ENCODE measurements at regions not wholly inside any gene's neighbourhood (a gene's known extent, or its start where the extent isn't known, plus 50 kb on each side); places are given as distances from the start of the nearest gene placed in this dataset.

- Histone ChIP-seq H3K4me2 (no peak overlapping the region), H3K9me2 (ENCODE audit: insufficient read depth) (peaks cover 21% of the 10 kb centered on the region; the same call in 1 of the 2 replicates), H3K27me3 (ENCODE audit: insufficient read depth) (no peaks in the 10 kb centered on the region), H3K36me3 (ENCODE audit: insufficient read depth) (peaks cover 16% of the 10 kb centered on the region), H3K4me1 (ENCODE audit: insufficient read depth) (peaks cover 6% of the 10 kb centered on the region; the same call in 1 of the 2 replicates), H3K27ac (ENCODE audit: low read depth) (no peak overlapping the region), H2AFZ (no peak overlapping the region), H3K79me2 (replicated peaks; ENCODE audit: insufficient read depth) (no peaks in the 10 kb centered on the region), H4K20me1 (replicated peaks; ENCODE audit: insufficient read depth) (no peaks in the 10 kb centered on the region), H3F3A (replicated peaks; ENCODE audit: low read depth) (peaks cover 17% of the 10 kb centered on the region), H3K4me3 (no peak overlapping the region)
- no peak overlapping the region for H3K27ac Mint-ChIP-seq
- TF ChIP-seq NANOG (IDR thresholded peaks at IDR 0.05; ENCODE audit: borderline replicate concordance) (no peak), ZNF114 (CRISPR knock-in tag; IDR thresholded peaks at IDR 0.05) (no peak), STAT1 (IDR thresholded peaks at IDR 0.05; ENCODE audit: unreplicated experiment) (no peak), ZNF331 (CRISPR knock-in tag; IDR thresholded peaks at IDR 0.05; ENCODE audit: low read depth) (no peak), JUNB (IDR thresholded peaks at IDR 0.05; ENCODE audit: unreplicated experiment) (no peak), EZH2 (IDR thresholded peaks at IDR 0.05; ENCODE audit: low read depth, unreplicated experiment) (no peak), ZNF462 (CRISPR knock-in tag; IDR thresholded peaks at IDR 0.05) (no peak)
- peaks cover 13% of the 10 kb centered on the region for H3K4me1 Mint-ChIP-seq
- ATAC-seq (no peak), DNase-seq (ENCODE audit: low spot score) (no peak)
- H3K4me3 Mint-ChIP-seq, result no peak overlapping the region
- peaks cover 27% of the 10 kb centered on the region for H3K9me3 Mint-ChIP-seq
- H3K27me3 Mint-ChIP-seq (ENCODE audit: insufficient read depth, low read depth, poor library complexity), result peaks cover 11% of the 10 kb centered on the region
- peaks cover 27% of the 10 kb centered on the region for H3K36me3 Mint-ChIP-seq (ENCODE audit: low read depth)
These were observed 105.2 kb upstream of the RAI14 start for GRCh38 chr5:34550964-34551363.

Measured in GM23338 (cell line).